Stimulated activated effector memory CD8-positive, alpha-beta T cell treated with anti-CD3 and anti-CD28 coated beads, Interleukin-12 subunit alpha, Interleukin-12 subunit beta, amount 100 ng/mL, for 72 hours (primary cell): ENCODE measurements at regions not wholly inside any gene's neighbourhood (a gene's known extent, or its start where the extent isn't known, plus 50 kb on each side); places are given as distances from the start of the nearest gene placed in this dataset.
"Not testable (repeated sequence)": the region's sequence is repeated elsewhere in the genome, so short reads cannot be mapped to it uniquely, and the experiment has no call there.

Experiments used
- ATAC-seq: fragments of 150-1000 bp; cut with Tn5 transposase; 2 replicates; pipeline ENCODE4 v1.10.0; 2021
- DNase-seq, 2 donors: peaks; one replicate each; pipeline ENCODE4 v3.0.0; 2021 to 2022; ENCODE audit warnings: low spot score in 2 of 2
- H3K27ac Mint-ChIP-seq: one replicate; pipeline ENCODE4 v1.8.0; 2022; ENCODE audit warnings: mild to moderate bottlenecking, mixed read lengths
- H3K36me3 Mint-ChIP-seq: one replicate; pipeline ENCODE4 v1.8.0; 2022; ENCODE audit warnings: mild to moderate bottlenecking, mixed read lengths
- H3K4me1 Mint-ChIP-seq: one replicate; pipeline ENCODE4 v1.8.0; 2022; ENCODE audit warnings: mixed read lengths
- H3K4me3 Mint-ChIP-seq: one replicate; pipeline ENCODE4 v1.8.0; 2022; ENCODE audit warnings: mild to moderate bottlenecking, mixed read lengths
- H3K9me3 Mint-ChIP-seq: one replicate; pipeline ENCODE4 v1.8.0; 2022; ENCODE audit warnings: mixed read lengths

DNA sequence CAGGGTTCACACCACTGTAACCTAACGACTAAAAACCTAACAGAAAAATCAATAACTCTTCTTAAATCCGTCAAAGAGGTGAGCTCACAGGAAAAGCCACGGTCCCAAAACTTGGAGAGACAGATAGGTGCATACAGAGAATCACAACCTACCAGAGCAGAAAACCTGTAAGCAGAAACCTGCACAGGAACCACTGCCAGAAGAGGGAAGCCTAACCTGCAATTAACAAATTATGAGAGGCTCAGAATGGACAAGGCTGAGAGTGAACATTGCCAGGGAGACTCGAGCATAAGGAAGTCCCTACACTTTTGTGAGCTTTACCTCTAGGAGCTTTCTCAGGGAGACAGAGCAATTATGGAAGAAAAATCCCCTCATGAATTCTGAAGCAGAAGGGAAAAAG, 156.2 kb upstream of the NETO1 start:
- no peak for ATAC-seq
- Mint-ChIP-seq H3K36me3 (no peaks in the 10 kb centered on the region), H3K9me3 (peaks cover 25% of the 10 kb centered on the region), H3K4me1 (no peaks in the 10 kb centered on the region), H3K4me3 (no peak overlapping the region), H3K27ac (no peak overlapping the region)
- DNase-seq: no peak

DNA sequence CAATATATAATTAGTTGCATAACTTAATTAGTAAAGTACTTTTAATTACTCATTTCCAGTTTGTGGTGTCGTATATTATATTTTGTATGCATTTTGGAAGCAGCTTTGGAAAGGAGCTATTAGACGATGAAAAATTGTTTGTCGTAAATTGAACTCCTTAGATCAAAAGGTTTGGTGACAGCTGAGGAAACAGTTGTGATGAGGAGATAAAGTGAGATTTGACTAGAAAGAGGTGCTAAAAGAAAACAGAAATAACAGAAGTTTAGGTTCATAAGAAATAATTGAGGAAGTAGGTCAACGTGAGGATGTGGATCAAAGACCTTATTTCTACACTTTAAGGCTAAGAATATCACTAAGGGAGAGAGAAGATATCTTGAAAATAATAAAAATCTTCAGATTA, 141.9 kb upstream of the NETO1 start:
- H3K27ac Mint-ChIP-seq: no peak overlapping the region
- H3K4me1 Mint-ChIP-seq: no peaks in the 10 kb centered on the region
- no peak for DNase-seq
- no peak overlapping the region for H3K4me3 Mint-ChIP-seq
- ATAC-seq: no peak
- H3K9me3 Mint-ChIP-seq: peaks cover 13% of the 10 kb centered on the region
- H3K36me3 Mint-ChIP-seq: no peaks in the 10 kb centered on the region

GRCh38 chr18:73007915-73008308, 140.1 kb upstream of the NETO1 start:
- Mint-ChIP-seq H3K27ac (no peak overlapping the region), H3K4me3 (no peak overlapping the region), H3K36me3 (no peaks in the 10 kb centered on the region), H3K9me3 (peaks cover 15% of the 10 kb centered on the region), H3K4me1 (no peaks in the 10 kb centered on the region)
- DNase-seq (no peak), ATAC-seq (no peak)

GRCh38 chr18:73007195-73007914, 139.6 kb upstream of the NETO1 start:
- ATAC-seq: no peak
- no peak for DNase-seq
- no peak overlapping the region for H3K27ac Mint-ChIP-seq
- H3K4me1 Mint-ChIP-seq: no peaks in the 10 kb centered on the region
- H3K36me3 Mint-ChIP-seq: no peaks in the 10 kb centered on the region
- H3K9me3 Mint-ChIP-seq: peaks cover 12% of the 10 kb centered on the region
- H3K4me3 Mint-ChIP-seq: no peak overlapping the region

GRCh38 chr18:73006331-73006730, 138.5 kb upstream of the NETO1 start:
- H3K36me3 Mint-ChIP-seq: no peaks in the 10 kb centered on the region
- ATAC-seq (no peak), DNase-seq (no peak)
- H3K4me1 Mint-ChIP-seq: no peaks in the 10 kb centered on the region
- H3K27ac Mint-ChIP-seq: no peak overlapping the region
- H3K4me3 Mint-ChIP-seq: no peak overlapping the region
- peaks cover 12% of the 10 kb centered on the region for H3K9me3 Mint-ChIP-seq

GRCh38 chr18:73004260-73004659, 136.5 kb upstream of the NETO1 start:
- Mint-ChIP-seq H3K27ac (no peak overlapping the region), H3K9me3 (peaks cover 6% of the 10 kb centered on the region), H3K4me1 (no peaks in the 10 kb centered on the region), H3K4me3 (no peak overlapping the region), H3K36me3 (no peaks in the 10 kb centered on the region)
- DNase-seq (no peak), ATAC-seq (no peak)

DNA sequence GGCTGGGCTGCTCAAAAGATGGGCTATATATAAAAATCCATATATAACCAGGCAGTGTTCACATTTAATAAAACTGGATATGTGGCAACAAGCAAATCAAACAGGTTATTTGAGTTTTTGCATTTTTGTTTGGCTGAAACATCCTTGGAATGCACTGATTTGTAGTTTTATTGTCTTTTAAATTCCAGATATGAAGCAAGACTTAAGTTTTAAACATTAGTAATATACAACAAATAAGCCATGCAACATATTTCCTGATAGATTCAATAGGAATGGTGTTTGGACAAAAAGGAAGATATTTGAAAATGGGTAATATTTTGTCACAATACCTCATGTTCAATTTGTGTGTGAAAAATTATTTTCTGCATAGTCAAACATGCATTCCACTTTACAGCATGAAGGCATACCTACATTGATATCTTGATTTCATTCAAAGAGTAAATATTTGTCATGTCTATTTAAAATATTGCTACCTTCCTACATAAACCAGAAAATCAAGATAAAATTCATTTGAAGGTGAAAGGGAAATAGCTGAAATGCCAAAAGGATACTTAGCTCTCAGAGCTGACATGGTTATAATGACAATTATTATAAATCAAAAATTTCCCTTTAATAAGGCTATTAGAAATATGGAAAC, 132.3 kb upstream of the NETO1 start:
- Mint-ChIP-seq H3K4me3 (no peak overlapping the region), H3K9me3 (peaks cover 3% of the 10 kb centered on the region), H3K4me1 (no peaks in the 10 kb centered on the region), H3K27ac (no peak overlapping the region), H3K36me3 (no peaks in the 10 kb centered on the region)
- ATAC-seq (no peak), DNase-seq (no peak)

DNA sequence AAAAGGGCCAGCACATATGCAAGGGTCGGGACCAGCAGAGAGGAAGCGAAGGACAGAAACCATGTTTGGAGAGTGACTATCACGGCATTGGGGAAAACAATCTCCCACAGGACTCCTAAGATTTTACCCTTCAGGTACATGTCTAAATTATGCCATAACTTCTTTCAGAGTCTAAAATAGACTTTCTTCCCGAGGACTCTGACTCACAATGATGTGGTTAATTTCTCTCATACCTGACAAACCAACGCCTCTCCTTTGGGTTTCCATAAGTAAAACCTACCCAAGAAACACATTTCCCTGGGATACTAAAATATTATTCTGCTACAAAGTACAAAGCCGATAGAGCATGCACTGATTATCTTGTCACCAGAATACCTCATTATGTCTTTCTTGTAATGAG, 127.8 kb upstream of the NETO1 start:
- Mint-ChIP-seq H3K9me3 (peaks cover 5% of the 10 kb centered on the region), H3K27ac (no peak overlapping the region), H3K4me3 (no peak overlapping the region), H3K4me1 (no peaks in the 10 kb centered on the region), H3K36me3 (no peaks in the 10 kb centered on the region)
- ATAC-seq: no peak
- DNase-seq: no peak

- Mint-ChIP-seq H3K27ac (no peak overlapping the region), H3K4me1 (no peaks in the 10 kb centered on the region), H3K36me3 (no peaks in the 10 kb centered on the region), H3K4me3 (no peak overlapping the region), H3K9me3 (peaks cover 5% of the 10 kb centered on the region)
- ATAC-seq: no peak
- DNase-seq: no peak
Measured at GRCh38 chr18:72993250-72993649, 125.5 kb upstream of the NETO1 start.

DNA sequence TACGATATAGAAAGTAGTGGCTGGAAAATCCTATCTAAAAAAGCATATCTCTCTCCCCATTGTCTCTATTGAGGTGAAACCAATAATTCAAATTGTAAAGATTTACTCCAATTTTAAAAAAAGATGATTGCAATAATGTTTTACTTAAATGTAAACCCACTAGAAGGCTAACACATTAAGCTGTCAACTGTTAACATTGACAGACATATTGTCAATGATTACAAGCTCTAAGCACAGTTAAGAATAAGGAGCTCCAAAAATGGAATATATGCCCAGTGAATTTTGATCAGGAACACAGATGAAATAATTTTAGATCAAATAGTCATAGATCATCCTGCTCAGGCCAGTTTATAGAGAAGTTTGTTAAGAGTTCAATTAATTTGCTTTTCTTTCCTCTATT, 123.6 kb upstream of the NETO1 start:
- DNase-seq (no peak), ATAC-seq (no peak)
- no peak overlapping the region for H3K4me3 Mint-ChIP-seq
- no peaks in the 10 kb centered on the region for H3K36me3 Mint-ChIP-seq
- H3K27ac Mint-ChIP-seq: no peak overlapping the region
- peaks cover 5% of the 10 kb centered on the region for H3K9me3 Mint-ChIP-seq
- no peaks in the 10 kb centered on the region for H3K4me1 Mint-ChIP-seq

- H3K4me1 Mint-ChIP-seq, H3K27ac Mint-ChIP-seq: not testable (repeated sequence)
- peaks cover 16% of the 10 kb centered on the region for H3K9me3 Mint-ChIP-seq
Measured at GRCh38 chr18:72987570-72987969, 119.8 kb upstream of the NETO1 start.

DNA sequence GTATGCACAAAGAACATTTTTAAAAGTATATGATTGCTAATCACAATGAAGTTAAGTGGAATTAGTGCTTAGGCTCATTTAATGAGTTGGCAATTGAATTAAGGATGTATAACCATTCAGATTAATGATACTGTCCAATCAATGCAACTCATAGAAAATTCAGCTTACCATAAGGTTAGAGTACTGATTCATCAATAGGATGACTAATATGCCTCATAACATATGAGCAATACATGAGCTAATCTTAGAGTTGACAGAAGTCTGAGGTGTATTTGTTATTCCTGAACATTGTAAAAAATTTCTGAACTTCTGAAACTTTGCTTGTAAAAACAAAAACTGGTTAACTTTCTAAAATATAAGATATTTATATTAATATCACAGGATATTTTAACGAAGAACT, 118.3 kb upstream of the NETO1 start:
- Mint-ChIP-seq H3K4me1 (no peaks in the 10 kb centered on the region), H3K27ac (no peak overlapping the region), H3K36me3 (no peaks in the 10 kb centered on the region), H3K9me3 (peaks cover 20% of the 10 kb centered on the region), H3K4me3 (no peak overlapping the region)
- no peak for DNase-seq
- ATAC-seq: no peak

More at GRCh38 chr18:72987570-72987969, 119.8 kb upstream of the NETO1 start:
- not testable (repeated sequence) for H3K4me3 Mint-ChIP-seq, H3K36me3 Mint-ChIP-seq, DNase-seq, ATAC-seq

- no peak for ATAC-seq
- H3K9me3 Mint-ChIP-seq: peaks cover 20% of the 10 kb centered on the region
- H3K4me1 Mint-ChIP-seq: no peaks in the 10 kb centered on the region
- DNase-seq: no peak
- no peaks in the 10 kb centered on the region for H3K36me3 Mint-ChIP-seq
- no peak overlapping the region for H3K27ac Mint-ChIP-seq
- H3K4me3 Mint-ChIP-seq: no peak overlapping the region
Measured at GRCh38 chr18:72985686-72986085, 117.9 kb upstream of the NETO1 start.

- Mint-ChIP-seq H3K4me1 (no peaks in the 10 kb centered on the region), H3K36me3 (no peaks in the 10 kb centered on the region), H3K27ac (no peak overlapping the region), H3K4me3 (no peak overlapping the region), H3K9me3 (peaks cover 20% of the 10 kb centered on the region)
- DNase-seq (no peak), ATAC-seq (no peak)
Measured at GRCh38 chr18:72984290-72984689, 116.5 kb upstream of the NETO1 start.

GRCh38 chr18:72973841-72974240, 106.1 kb upstream of the NETO1 start:
- DNase-seq (no peak), ATAC-seq (no peak)
- Mint-ChIP-seq H3K27ac (no peak overlapping the region), H3K9me3 (peaks cover 13% of the 10 kb centered on the region), H3K4me1 (no peaks in the 10 kb centered on the region), H3K4me3 (no peak overlapping the region), H3K36me3 (no peaks in the 10 kb centered on the region)

- Mint-ChIP-seq H3K9me3 (peaks cover 16% of the 10 kb centered on the region), H3K4me3 (no peak overlapping the region), H3K4me1 (no peaks in the 10 kb centered on the region), H3K36me3 (no peaks in the 10 kb centered on the region), H3K27ac (no peak overlapping the region)
- DNase-seq (no peak), ATAC-seq (no peak)
Measured at GRCh38 chr18:72965616-72966015, 97.8 kb upstream of the NETO1 start.
